ENCODE measurements at regions not wholly inside any gene's neighbourhood (a gene's known extent, or its start where the extent isn't known, plus 50 kb on each side); places are given as distances from the start of the nearest gene placed in this dataset.

- TF ChIP-seq, protein P1, sequence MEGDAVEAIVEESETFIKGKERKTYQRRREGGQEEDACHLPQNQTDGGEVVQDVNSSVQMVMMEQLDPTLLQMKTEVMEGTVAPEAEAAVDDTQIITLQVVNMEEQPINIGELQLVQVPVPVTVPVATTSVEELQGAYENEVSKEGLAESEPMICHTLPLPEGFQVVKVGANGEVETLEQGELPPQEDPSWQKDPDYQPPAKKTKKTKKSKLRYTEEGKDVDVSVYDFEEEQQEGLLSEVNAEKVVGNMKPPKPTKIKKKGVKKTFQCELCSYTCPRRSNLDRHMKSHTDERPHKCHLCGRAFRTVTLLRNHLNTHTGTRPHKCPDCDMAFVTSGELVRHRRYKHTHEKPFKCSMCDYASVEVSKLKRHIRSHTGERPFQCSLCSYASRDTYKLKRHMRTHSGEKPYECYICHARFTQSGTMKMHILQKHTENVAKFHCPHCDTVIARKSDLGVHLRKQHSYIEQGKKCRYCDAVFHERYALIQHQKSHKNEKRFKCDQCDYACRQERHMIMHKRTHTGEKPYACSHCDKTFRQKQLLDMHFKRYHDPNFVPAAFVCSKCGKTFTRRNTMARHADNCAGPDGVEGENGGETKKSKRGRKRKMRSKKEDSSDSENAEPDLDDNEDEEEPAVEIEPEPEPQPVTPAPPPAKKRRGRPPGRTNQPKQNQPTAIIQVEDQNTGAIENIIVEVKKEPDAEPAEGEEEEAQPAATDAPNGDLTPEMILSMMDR (conservative IDR thresholded peaks at IDR 0.05; ENCODE audit: low read length): no peak
- TF ChIP-seq EZH2phosphoT487 (IDR thresholded peaks at IDR 0.05; ENCODE audit: borderline replicate concordance, low read depth, low read length): no peak
- H3K9me3 ChIP-seq (ENCODE audit: low read length): no peaks in the 10 kb centered on the region
- intact Hi-C loops (cut with micrococcal nuclease; ENCODE audit: unreplicated experiment): no loop called here
- H3K4me1 ChIP-seq (ENCODE audit: insufficient read depth, low read length, poor library complexity, severe bottlenecking): no peaks in the 10 kb centered on the region
- no peak overlapping the region for H3K27ac ChIP-seq (ENCODE audit: low read depth, low read length, poor library complexity, severe bottlenecking)
- no peak overlapping the region for H3K4me3 ChIP-seq (ENCODE audit: low read depth, low read length, poor library complexity, severe bottlenecking)
- no peaks in the 10 kb centered on the region for H4K20me1 ChIP-seq (ENCODE audit: insufficient read depth, low read length)
- no TSS peak for BruUV-seq (replicated peaks)
- DNase-seq (ENCODE audit: low spot score): no peak
- H3K79me2 ChIP-seq (ENCODE audit: insufficient read depth, low read depth, low read length): no peaks in the 10 kb centered on the region
- no peaks in the 10 kb centered on the region for H3K36me3 ChIP-seq (ENCODE audit: insufficient read depth, low read length)
- ChIA-PET CTCF (ENCODE audit: unreplicated experiment) (no interaction called here), POLR2A (no interaction called here)
- no peak overlapping the region for H3K4me2 ChIP-seq (ENCODE audit: low read length)
- no peak overlapping the region for H2AFZ ChIP-seq (ENCODE audit: low read length)
- no peaks in the 10 kb centered on the region for H3K9me2 ChIP-seq (ENCODE audit: insufficient read depth, low read length)
Measured at GRCh38 chr3:28900301-28900700, 380.6 kb upstream of the RBMS3 start.

GRCh38 chr3:28901018-28901417 lies 379.9 kb upstream of the RBMS3 start:
- BruUV-seq (replicated peaks): no TSS peak
- TF ChIP-seq EZH2phosphoT487 (IDR thresholded peaks at IDR 0.05; ENCODE audit: borderline replicate concordance, low read depth, low read length): no peak
- TF ChIP-seq, protein P1 (conservative IDR thresholded peaks at IDR 0.05; ENCODE audit: low read length): no peak
- Histone ChIP-seq H3K4me2 (ENCODE audit: low read length) (no peak overlapping the region), H3K4me1 (ENCODE audit: insufficient read depth, low read length, poor library complexity, severe bottlenecking) (no peaks in the 10 kb centered on the region), H4K20me1 (ENCODE audit: insufficient read depth, low read length) (no peaks in the 10 kb centered on the region), H3K27ac (ENCODE audit: low read depth, low read length, poor library complexity, severe bottlenecking) (no peak overlapping the region), H2AFZ (ENCODE audit: low read length) (no peak overlapping the region), H3K9me3 (ENCODE audit: low read length) (no peaks in the 10 kb centered on the region), H3K4me3 (ENCODE audit: low read depth, low read length, poor library complexity, severe bottlenecking) (no peak overlapping the region), H3K36me3 (ENCODE audit: insufficient read depth, low read length) (no peaks in the 10 kb centered on the region), H3K79me2 (ENCODE audit: insufficient read depth, low read depth, low read length) (no peaks in the 10 kb centered on the region), H3K9me2 (ENCODE audit: insufficient read depth, low read length) (no peaks in the 10 kb centered on the region)
- intact Hi-C loops (cut with micrococcal nuclease; ENCODE audit: unreplicated experiment): no loop called here
- ChIA-PET CTCF (ENCODE audit: unreplicated experiment) (no interaction called here), POLR2A (no interaction called here)
- no peak for DNase-seq (ENCODE audit: low spot score)

- DNase-seq (ENCODE audit: low spot score): no peak
- no peaks in the 10 kb centered on the region for H3K9me3 ChIP-seq (ENCODE audit: low read length)
- ChIA-PET CTCF (ENCODE audit: unreplicated experiment) (no interaction called here), POLR2A (no interaction called here)
- H3K36me3 ChIP-seq (ENCODE audit: insufficient read depth, low read length): no peaks in the 10 kb centered on the region
- H4K20me1 ChIP-seq (ENCODE audit: insufficient read depth, low read length): no peaks in the 10 kb centered on the region
- no peak for TF ChIP-seq EZH2phosphoT487 (IDR thresholded peaks at IDR 0.05; ENCODE audit: borderline replicate concordance, low read depth, low read length)
- TF ChIP-seq, protein P1 (conservative IDR thresholded peaks at IDR 0.05; ENCODE audit: low read length): no peak
- intact Hi-C loops (cut with micrococcal nuclease; ENCODE audit: unreplicated experiment): no loop called here
- no peaks in the 10 kb centered on the region for H3K9me2 ChIP-seq (ENCODE audit: insufficient read depth, low read length)
- H3K4me2 ChIP-seq (ENCODE audit: low read length): no peak overlapping the region
- no peak overlapping the region for H2AFZ ChIP-seq (ENCODE audit: low read length)
- BruUV-seq (replicated peaks): no TSS peak
- H3K4me1 ChIP-seq (ENCODE audit: insufficient read depth, low read length, poor library complexity, severe bottlenecking): no peaks in the 10 kb centered on the region
- H3K27ac ChIP-seq (ENCODE audit: low read depth, low read length, poor library complexity, severe bottlenecking): no peak overlapping the region
- no peaks in the 10 kb centered on the region for H3K79me2 ChIP-seq (ENCODE audit: insufficient read depth, low read depth, low read length)
- no peak overlapping the region for H3K4me3 ChIP-seq (ENCODE audit: low read depth, low read length, poor library complexity, severe bottlenecking)
Measured at GRCh38 chr3:28903171-28903601, 377.7 kb upstream of the RBMS3 start.

Data from OCI-LY7 (cell line).